K562 (cell line): ENCODE measurements at regions not wholly inside any gene's neighbourhood (a gene's known extent, or its start where the extent isn't known, plus 50 kb on each side); places are given as distances from the start of the nearest gene placed in this dataset.
A peak's percentile ranks its signal among the peaks of the same experiment; 100 is the strongest.

Experiments used
- ASH1L ChIP-seq: fragments of 450-650 bp; IDR thresholded peaks from 2 replicates; pipeline ENCODE4 v1.6.1; 2018; ENCODE audit warnings: borderline replicate concordance, mild to moderate bottlenecking, low read depth; ENCODE audit not compliant: partially characterized antibody
- FOXK2 ChIP-seq, 2 experiments: fragments of 450-650 bp; IDR thresholded peaks in 1 of 2; conservative IDR thresholded peaks in 1 of 2; 2 replicates each; pipeline ENCODE4 v1.6.1; 2016; ENCODE audit warnings: low read depth in 2 of 2, mild to moderate bottlenecking in 1 of 2
- FOXM1 ChIP-seq, 2 experiments: fragments of 450-650 bp in 1 of 2; sonication (generic) in 1 of 2; formaldehyde crosslinking in 1 of 2; IDR thresholded peaks; 2 replicates each; pipeline versions ENCODE4 v1.6.1 to v1.9.0; 2017 to 2022; ENCODE audit warnings: low read depth in 2 of 2, mild to moderate bottlenecking in 2 of 2, missing genetic modification reagents in 1 of 2, moderate library complexity in 1 of 2
- HDAC2 ChIP-seq: fragments of 450-650 bp; IDR thresholded peaks from 2 replicates; pipeline ENCODE4 v1.6.1; 2016; ENCODE audit warnings: mild to moderate bottlenecking
- HIVEP1 ChIP-seq: fragments of 250-450 bp; sonication (Bioruptor Pico); IDR thresholded peaks from 2 replicates; pipeline ENCODE4 v1.4.0; 2020; ENCODE audit warnings: mild to moderate bottlenecking
- HSF4 ChIP-seq: fragments of 250-450 bp; sonication (Bioruptor Pico); IDR thresholded peaks from 2 replicates; pipeline ENCODE4 v2.1.2; 2022; ENCODE audit warnings: mild to moderate bottlenecking, moderate library complexity, borderline replicate concordance
- KLF6 ChIP-seq: fragments of 250-450 bp; sonication (Bioruptor Pico); IDR thresholded peaks from 2 replicates; pipeline ENCODE4 v1.4.0; 2020; ENCODE audit warnings: mild to moderate bottlenecking, moderate library complexity, borderline replicate concordance
- LEF1 ChIP-seq: fragments of 450-650 bp; IDR thresholded peaks from 2 replicates; pipeline ENCODE4 v1.6.1; 2016; ENCODE audit warnings: mild to moderate bottlenecking
- MEF2A ChIP-seq: IDR thresholded peaks from 2 replicates; pipeline ENCODE4 v1.6.1; 2011; ENCODE audit warnings: low read depth, mild to moderate bottlenecking, low read length, moderate library complexity; ENCODE audit not compliant: control insufficient read depth
- PRDM10 ChIP-seq: fragments of 450-650 bp; IDR thresholded peaks from 2 replicates; pipeline ENCODE4 v1.6.1; 2018; ENCODE audit not compliant: partially characterized antibody
- RFX1 ChIP-seq: fragments of 450-650 bp; IDR thresholded peaks from 2 replicates; pipeline ENCODE4 v1.6.1; 2016; ENCODE audit warnings: mild to moderate bottlenecking, moderate library complexity
- SP1 ChIP-seq: sonication (generic); formaldehyde crosslinking; IDR thresholded peaks from 2 replicates; pipeline ENCODE4 v1.8.1; 2022; ENCODE audit warnings: mild to moderate bottlenecking, missing genetic modification reagents
- ZBTB1 ChIP-seq: sonication (generic); formaldehyde crosslinking; IDR thresholded peaks from 2 replicates; pipeline ENCODE4 v1.8.1; 2023; ENCODE audit warnings: missing genetic modification reagents, low read depth, mild to moderate bottlenecking, borderline replicate concordance
- ZKSCAN8 ChIP-seq: fragments of 200-800 bp; sonication (Bioruptor generic); IDR thresholded peaks from 2 replicates; pipeline ENCODE4 v1.6.1; 2016; ENCODE audit warnings: missing genetic modification characterization, missing compliant biosample characterization
- ZNF449 ChIP-seq: fragments of 250-450 bp; sonication (Bioruptor Pico); IDR thresholded peaks from 2 replicates; pipeline ENCODE4 v1.8.0; 2022; ENCODE audit warnings: moderate library complexity, mild to moderate bottlenecking, inconsistent platforms
- ZNF668 ChIP-seq: fragments of 250-450 bp; sonication (Bioruptor Pico); IDR thresholded peaks from 2 replicates; pipeline ENCODE4 v1.8.0; 2022; ENCODE audit warnings: mild to moderate bottlenecking, inconsistent platforms
- ZNF707 ChIP-seq: fragments of 250-450 bp; sonication (Bioruptor Pico); conservative IDR thresholded peaks from 2 replicates; pipeline ENCODE4 v1.8.0; 2022; ENCODE audit warnings: inconsistent platforms, mild to moderate bottlenecking, moderate library complexity
- TF ChIP-seq, protein P1 (sequence below): sonication (generic); formaldehyde crosslinking; IDR thresholded peaks from 2 replicates; pipeline ENCODE4 v1.8.0; 2022; ENCODE audit warnings: mild to moderate bottlenecking, low read depth, missing genetic modification reagents

DNA sequence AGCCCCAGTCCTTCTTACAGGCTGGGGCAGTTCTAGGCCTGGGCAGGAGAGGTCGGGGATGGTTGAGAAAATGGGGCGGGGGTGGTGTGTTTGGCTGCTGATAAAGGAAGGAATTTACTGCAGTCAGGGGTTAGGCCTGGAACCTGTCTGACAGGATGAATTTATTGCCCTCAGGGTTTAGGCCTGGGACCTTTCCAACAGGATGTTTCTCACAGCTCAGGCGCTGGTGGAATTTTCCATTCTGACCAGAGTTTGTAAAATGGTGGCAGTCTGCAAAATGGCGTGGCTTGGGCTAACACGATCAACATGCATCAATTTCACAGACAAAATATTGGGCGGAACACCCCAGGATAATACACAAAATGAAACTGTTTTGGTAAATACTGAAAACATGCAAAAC, 83.5 kb upstream of the SPIN4 start (continued):
- TF ChIP-seq HSF4 (CRISPR knock-in tag) (peak; percentile 93), FOXK2 (conservative IDR thresholded peaks at IDR 0.05 in 1 of 2, IDR thresholded peaks at IDR 0.05 in 1 of 2; ENCODE audit: low read depth in 2 of 2) (peak in 1 of 2 experiments; percentile 18; a peak in 1 of 4 replicates), HIVEP1 (peak; percentile 69; the same call in 1 of the 2 replicates), SP1 (CRISPR knock-in tag) (no peak), ZKSCAN8 (CRISPR knock-in tag) (peak; percentile 84), PRDM10 (peak; percentile 62), ZBTB1 (no peak), RFX1 (no peak), ASH1L (no peak), ZNF449 (CRISPR knock-in tag) (peak; percentile 76; the same call in 1 of the 2 replicates), FOXM1 (IDR thresholded peaks at IDR 0.05; ENCODE audit: low read depth) (peak; percentile 35; the same call in 1 of the 2 replicates), FOXM1 (CRISPR knock-in tag; IDR thresholded peaks at IDR 0.05; ENCODE audit: low read depth) (no peak), MEF2A (no peak), ZNF668 (CRISPR knock-in tag) (peak; percentile 72; the same call in 1 of the 2 replicates), ZNF707 (CRISPR knock-in tag) (peak; percentile 57; the same call in 1 of the 2 replicates), LEF1 (peak; percentile 49; the same call in 1 of the 2 replicates), HDAC2 (no peak), KLF6 (CRISPR knock-in tag) (peak; percentile 96; the same call in 1 of the 2 replicates)
- TF ChIP-seq, protein P1, sequence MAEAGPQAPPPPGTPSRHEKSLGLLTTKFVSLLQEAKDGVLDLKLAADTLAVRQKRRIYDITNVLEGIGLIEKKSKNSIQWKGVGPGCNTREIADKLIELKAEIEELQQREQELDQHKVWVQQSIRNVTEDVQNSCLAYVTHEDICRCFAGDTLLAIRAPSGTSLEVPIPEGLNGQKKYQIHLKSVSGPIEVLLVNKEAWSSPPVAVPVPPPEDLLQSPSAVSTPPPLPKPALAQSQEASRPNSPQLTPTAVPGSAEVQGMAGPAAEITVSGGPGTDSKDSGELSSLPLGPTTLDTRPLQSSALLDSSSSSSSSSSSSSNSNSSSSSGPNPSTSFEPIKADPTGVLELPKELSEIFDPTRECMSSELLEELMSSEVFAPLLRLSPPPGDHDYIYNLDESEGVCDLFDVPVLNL (CRISPR knock-in tag), result no peak
